ENCODE measurements at regions not wholly inside any gene's neighbourhood (a gene's known extent, or its start where the extent isn't known, plus 50 kb on each side); places are given as distances from the start of the nearest gene placed in this dataset.

DNA sequence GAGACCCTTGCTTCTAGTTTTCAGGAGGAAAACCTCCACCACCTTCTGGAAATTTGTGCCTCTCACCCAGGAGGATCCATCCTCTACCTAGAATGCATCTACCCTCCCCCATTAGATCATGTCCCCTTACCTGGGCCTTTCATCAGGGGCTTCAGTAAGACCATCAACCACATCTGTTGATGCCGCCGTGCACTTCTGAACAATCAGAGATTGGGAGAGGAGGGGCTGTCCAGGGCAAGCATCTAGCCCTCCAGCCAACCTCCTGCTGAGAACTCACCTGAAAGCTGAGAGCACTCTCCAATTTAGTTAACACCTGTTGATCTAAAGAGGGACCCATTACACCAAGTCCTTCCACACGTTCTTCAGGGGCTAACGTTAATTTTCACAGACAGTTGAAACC, 57.6 kb upstream of the PIK3CG start:
- TF ChIP-seq, protein P1, sequence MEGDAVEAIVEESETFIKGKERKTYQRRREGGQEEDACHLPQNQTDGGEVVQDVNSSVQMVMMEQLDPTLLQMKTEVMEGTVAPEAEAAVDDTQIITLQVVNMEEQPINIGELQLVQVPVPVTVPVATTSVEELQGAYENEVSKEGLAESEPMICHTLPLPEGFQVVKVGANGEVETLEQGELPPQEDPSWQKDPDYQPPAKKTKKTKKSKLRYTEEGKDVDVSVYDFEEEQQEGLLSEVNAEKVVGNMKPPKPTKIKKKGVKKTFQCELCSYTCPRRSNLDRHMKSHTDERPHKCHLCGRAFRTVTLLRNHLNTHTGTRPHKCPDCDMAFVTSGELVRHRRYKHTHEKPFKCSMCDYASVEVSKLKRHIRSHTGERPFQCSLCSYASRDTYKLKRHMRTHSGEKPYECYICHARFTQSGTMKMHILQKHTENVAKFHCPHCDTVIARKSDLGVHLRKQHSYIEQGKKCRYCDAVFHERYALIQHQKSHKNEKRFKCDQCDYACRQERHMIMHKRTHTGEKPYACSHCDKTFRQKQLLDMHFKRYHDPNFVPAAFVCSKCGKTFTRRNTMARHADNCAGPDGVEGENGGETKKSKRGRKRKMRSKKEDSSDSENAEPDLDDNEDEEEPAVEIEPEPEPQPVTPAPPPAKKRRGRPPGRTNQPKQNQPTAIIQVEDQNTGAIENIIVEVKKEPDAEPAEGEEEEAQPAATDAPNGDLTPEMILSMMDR (conservative IDR thresholded peaks at IDR 0.05; ENCODE audit: low read depth, low read length), result no peak
- TF ChIP-seq EZH2 (IDR thresholded peaks at IDR 0.05; ENCODE audit: low read length, unreplicated experiment), result no peak
